ENCODE measurements at regions not wholly inside any gene's neighbourhood (a gene's known extent, or its start where the extent isn't known, plus 50 kb on each side); places are given as distances from the start of the nearest gene placed in this dataset.

DNA sequence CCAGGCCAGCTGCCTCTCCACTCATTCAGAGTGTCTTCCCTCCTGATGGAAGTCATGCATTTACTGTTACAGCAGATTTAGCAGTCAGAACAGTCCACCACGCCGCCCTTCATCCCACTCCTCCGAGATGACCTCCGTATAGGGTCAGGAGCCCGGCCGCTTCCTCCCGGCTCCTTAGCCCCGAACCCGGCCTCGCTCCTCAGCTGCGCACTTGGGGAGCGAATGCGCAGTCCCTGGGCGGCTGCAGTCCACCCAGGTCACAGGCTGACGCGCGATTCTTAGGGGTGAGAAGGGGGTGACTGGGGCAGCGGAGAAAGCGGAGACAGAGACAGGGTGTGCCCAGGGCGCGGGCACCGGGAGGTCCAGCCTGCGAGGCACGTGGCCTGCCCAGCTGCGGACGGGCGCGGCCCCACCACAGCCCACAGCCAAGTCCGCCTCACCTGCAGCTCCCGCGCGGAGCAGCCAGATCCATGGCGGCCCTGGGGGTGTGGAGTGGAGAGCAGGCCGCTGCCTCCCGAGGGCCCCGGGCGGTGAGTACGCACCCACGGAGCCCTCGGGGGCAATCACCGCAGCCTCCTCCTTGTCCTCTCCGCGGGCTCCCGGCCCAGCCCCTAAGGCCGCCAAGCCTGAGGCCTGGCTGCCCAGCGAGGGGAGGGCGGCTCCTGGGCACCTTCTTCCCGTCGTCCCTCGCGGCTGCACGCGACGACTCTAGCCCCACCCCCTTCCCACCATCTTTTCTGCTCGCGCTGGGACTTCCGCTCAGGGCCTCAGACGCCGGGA lies 286.6 kb downstream of the BRD1 start:
- TF ChIP-seq, protein P1, sequence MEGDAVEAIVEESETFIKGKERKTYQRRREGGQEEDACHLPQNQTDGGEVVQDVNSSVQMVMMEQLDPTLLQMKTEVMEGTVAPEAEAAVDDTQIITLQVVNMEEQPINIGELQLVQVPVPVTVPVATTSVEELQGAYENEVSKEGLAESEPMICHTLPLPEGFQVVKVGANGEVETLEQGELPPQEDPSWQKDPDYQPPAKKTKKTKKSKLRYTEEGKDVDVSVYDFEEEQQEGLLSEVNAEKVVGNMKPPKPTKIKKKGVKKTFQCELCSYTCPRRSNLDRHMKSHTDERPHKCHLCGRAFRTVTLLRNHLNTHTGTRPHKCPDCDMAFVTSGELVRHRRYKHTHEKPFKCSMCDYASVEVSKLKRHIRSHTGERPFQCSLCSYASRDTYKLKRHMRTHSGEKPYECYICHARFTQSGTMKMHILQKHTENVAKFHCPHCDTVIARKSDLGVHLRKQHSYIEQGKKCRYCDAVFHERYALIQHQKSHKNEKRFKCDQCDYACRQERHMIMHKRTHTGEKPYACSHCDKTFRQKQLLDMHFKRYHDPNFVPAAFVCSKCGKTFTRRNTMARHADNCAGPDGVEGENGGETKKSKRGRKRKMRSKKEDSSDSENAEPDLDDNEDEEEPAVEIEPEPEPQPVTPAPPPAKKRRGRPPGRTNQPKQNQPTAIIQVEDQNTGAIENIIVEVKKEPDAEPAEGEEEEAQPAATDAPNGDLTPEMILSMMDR (IDR thresholded peaks at IDR 0.05; ENCODE audit: low read depth, low read length, poor library complexity, severe bottlenecking): no peak
- TF ChIP-seq EZH2phosphoT487 (IDR thresholded peaks at IDR 0.05; ENCODE audit: borderline replicate concordance, low read length): no peak
